NCI-H524 (cell line): ENCODE measurements at regions not wholly inside any gene's neighbourhood (a gene's known extent, or its start where the extent isn't known, plus 50 kb on each side); places are given as distances from the start of the nearest gene placed in this dataset.

Experiments used
- DNase-seq, 2 experiments: peaks; one replicate each; lab custom pipeline; 2025; lab: John Stamatoyannopoulos, UW

DNA sequence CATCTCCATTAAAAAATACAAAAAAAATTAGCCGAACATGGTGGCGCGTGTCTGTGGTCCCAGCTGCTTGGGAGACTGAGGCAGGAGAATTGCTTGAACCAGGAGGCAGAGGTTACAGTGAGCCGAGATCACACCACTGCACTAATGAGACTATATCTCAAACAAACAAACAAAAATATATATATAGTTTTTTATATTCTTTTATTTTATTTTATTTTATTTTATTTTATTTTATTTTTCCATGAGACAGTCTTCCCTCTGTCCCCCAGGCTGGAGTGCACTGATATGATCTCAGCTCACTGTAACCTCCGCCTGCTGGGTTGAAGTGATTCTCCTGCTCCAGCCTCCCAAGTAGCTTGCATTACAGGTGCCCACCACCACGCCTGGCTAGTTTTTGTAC lies 79.5 kb downstream of the IRF2BPL start:
- DNase-seq = no peak

- DNase-seq = no peak
Measured at GRCh38 chr14:76948213-76948947, 80.1 kb downstream of the IRF2BPL start.

DNA sequence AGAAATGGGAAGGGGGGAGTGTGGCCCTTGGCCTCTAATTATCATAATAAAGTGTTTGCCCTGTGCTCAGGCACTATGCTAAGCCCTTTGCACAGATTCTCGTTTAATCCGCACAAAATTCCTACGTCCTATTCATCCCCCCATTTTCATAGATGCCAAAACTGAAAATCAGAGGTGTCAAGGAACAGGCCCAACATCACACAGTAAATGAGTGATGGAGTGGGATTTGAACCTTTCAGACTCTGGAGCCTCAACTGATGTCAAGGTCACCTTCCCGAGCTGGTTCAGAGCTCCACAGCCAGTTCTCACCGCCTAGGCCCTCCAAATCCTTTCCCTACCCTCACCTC lies 80.7 kb downstream of the IRF2BPL start:
- DNase-seq = no peak

GRCh38 chr14:76947078-76947837 lies 81.2 kb downstream of the IRF2BPL start:
- DNase-seq = peak; percentile 98

GRCh38 chr14:76946753-76947077 lies 81.8 kb downstream of the IRF2BPL start:
- DNase-seq = no peak

- no peak for DNase-seq
Measured at GRCh38 chr14:76943072-76943471, 85.4 kb downstream of the IRF2BPL start.

DNA sequence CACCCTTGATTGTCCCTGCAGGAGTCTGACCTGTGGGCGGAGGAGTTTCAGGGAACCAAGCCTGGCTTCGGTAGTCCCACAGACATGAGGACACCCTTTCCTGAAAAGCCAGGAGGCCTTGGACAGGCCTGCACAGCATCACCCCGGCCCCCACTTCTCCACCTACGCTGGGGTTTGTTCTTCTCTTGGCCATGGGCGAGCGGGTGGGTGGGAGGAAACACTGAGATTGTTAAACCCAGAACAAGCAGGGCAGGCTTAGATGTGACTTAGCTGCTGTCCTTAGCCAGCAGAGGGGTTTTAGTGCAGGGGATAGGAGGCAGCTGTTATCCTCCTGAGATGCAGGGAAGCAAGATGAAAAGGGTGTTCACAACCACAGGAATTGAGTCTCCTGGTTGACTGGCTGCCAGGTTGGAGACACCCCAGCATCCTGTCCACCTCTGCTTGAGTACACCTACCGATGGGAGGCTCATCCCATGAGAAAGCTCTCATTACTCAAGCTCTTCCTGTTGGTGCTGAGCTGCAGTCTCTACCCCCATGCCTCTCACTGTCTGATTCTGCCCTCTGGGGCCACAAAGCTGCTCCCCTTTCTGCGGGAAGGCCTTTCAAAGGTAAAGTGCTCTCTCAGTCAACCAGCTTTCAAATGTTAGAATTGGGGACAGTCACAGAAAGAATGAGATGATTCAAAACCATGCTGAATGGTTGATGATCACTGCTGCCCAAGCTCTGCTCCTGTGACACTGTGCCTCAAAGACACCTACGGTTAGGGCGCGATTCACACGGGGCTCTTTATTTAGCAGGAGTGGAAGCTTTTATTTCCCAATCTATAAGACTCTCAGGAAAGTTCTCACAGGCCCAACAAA lies 86.3 kb downstream of the IRF2BPL start:
- DNase-seq = no peak

GRCh38 chr14:76941544-76941943 lies 87.0 kb downstream of the IRF2BPL start:
- peak in 1 of 2 experiments; percentile 19 for DNase-seq

- DNase-seq = no peak
Measured at GRCh38 chr14:76940021-76940760, 88.3 kb downstream of the IRF2BPL start.

- DNase-seq = no peak
Measured at GRCh38 chr14:76939015-76939742, 89.3 kb downstream of the IRF2BPL start.

- peak; percentile 24 to 67 for DNase-seq
Measured at GRCh38 chr14:76938092-76938500, 90.4 kb downstream of the IRF2BPL start.

DNA sequence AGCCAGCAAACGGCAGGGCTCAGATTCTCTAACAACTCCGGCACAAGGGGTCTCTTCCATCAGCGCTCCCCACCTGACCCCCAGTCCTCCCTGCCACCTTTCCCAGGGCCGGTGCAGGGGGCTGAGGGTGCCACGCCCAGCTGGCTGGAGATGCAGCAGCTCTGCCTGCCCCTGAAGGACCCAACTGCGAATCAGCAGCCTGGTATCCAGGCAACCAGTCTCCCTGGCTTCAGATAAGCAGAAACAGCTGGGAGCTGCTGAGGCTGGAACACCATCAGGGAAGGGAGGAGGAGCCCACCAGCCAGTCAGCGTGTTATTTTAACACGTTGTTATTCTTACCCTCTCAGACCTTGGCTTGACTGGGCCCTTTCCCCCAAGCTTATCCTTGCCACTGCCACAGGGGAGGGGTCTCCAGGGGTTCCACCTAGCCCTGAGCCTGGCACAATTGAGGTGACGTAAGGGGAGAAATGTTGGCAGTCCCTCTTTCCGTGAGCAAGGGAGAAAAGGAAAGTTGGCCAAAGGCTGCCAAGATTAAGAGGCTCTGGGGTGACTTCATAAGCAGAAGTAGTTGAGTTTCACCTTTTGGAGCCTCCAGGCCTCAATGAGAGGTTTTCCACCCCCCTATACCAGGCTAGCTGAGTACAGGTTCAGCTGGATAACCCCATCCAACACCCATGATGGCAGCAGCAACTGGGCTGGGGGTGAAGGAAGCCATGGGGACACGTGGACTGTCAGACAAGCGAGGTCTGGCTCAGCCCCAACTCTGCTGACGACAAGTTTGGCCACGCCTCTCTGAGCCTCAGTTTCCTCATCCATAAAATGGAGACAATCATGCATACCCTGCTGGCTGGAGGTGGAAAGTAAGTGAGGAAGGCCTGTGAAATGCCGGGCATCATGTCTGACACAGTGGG lies 91.1 kb downstream of the IRF2BPL start:
- DNase-seq = peak; percentile 95 to 98

DNA sequence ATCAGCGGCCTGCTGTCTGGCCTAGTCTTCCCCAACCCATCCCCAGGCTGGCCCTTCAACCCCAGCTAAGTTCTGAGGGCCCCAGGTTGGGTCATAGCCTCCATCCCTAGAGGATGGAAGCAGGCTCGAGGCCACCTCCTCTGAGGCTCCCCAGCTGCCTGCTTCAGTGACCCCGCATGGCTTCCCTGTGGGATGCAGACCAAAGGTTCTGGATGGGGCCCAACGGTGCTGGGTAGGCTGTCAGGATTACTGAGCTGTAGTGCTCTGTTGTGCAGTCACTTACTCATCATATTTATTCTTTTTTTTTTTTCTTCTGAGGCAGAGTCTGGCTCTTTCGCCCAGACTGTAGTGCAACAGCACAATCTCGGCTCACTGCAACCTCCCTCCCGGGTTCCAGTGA lies 92.0 kb downstream of the IRF2BPL start:
- no peak for DNase-seq

GRCh38 chr14:76933515-76933914 lies 95.0 kb downstream of the IRF2BPL start:
- DNase-seq = no peak

- DNase-seq = no peak
Measured at GRCh38 chr14:76931631-76932402, 96.7 kb downstream of the IRF2BPL start.

DNA sequence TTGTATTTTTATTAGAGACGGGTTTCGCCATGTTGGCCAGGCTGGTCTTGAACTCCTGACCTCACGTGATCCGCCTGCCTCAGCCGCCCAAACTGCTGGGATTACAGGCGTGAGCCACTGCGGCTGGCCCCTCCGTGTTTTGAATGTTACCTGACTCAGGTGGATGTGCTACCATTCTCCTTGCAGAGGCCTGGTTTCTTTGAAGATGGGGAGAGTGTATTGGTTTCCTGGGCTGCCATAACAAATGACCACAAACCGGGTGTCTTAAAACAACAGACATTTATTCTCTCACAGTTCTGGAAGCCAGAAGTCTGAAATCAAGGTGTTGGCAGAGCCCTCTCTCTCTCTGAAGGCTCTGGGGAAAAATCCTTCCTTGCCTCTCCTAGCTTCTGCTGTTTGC lies 98.0 kb downstream of the IRF2BPL start:
- no peak for DNase-seq

GRCh38 chr14:76929927-76930326 lies 98.6 kb downstream of the IRF2BPL start:
- DNase-seq = no peak

DNA sequence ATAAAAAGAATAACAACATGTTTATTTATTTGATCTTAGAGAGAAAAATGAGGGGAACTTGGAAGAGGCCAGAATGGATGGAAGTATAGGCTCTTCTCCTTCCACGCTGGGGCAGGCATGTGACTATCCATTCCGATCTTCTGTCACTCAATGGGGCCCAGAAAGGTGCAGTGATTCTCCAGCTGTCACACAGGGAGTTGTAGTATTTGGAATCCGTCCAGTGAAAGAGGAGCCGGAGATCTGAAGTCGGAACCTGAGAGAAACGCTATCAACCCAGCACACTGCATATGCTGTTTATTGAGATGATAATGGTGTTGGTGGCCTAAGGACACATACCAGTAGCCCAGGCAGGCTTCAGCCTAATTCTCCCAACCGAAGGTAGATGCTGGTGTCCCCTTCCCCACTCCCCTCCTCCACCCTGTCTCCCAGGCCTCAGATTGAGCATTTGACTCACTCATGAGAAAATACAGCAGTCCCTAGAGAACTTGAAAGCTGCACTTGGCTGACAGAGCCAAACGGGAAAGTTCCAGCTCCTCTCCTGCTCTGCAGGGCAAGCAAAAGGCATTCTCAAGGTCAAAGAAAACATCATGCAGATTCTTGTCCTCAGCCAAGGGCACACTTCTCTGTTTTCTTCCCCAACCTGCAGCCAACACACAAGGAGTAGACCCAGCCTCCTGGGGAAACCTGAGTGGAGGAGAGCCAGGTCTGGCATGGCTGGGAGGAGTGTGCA lies 100.4 kb downstream of the IRF2BPL start:
- no peak for DNase-seq
